OCI-LY3 (cell line): ENCODE measurements at regions not wholly inside any gene's neighbourhood (a gene's known extent, or its start where the extent isn't known, plus 50 kb on each side); places are given as distances from the start of the nearest gene placed in this dataset.

ENCODE experiments used
- CTCF ChIP-seq: fragments of 200-600, 300-600 bp; sonication (generic); IDR thresholded peaks from 2 replicates; pipeline ENCODE4 v1.5.1; 2014; ENCODE audit warnings: antibody characterized with exemption, low read length, low read depth
- EZH2phosphoT487 ChIP-seq: fragments of 200-600 bp; shearing (Covaris generic); IDR thresholded peaks from 2 replicates; pipeline ENCODE4 v1.6.1; 2018; ENCODE audit warnings: antibody characterized with exemption, mixed run types, low read depth

- TF ChIP-seq CTCF (no peak), EZH2phosphoT487 (no peak)
These were observed 69.2 kb upstream of the GRK3 start for GRCh38 chr22:25495285-25495684.
